HEK293T (cell line): ENCODE measurements at regions not wholly inside any gene's neighbourhood (a gene's known extent, or its start where the extent isn't known, plus 50 kb on each side); places are given as distances from the start of the nearest gene placed in this dataset.

Source experiments
- ARNT ChIP-seq: fragments of 450-650 bp; IDR thresholded peaks from 2 replicates; pipeline ENCODE4 v1.6.1; 2017; ENCODE audit warnings: mild to moderate bottlenecking
- BHLHE40 ChIP-seq: fragments of 450-650 bp; IDR thresholded peaks from 2 replicates; pipeline ENCODE4 v1.6.1; 2016; ENCODE audit warnings: mild to moderate bottlenecking, moderate library complexity, borderline replicate concordance
- ELF4 ChIP-seq: fragments of 450-650 bp; IDR thresholded peaks from 2 replicates; pipeline ENCODE4 v1.6.1; 2017; ENCODE audit warnings: antibody characterized with exemption
- FOXA1 ChIP-seq: fragments of 450-650 bp; IDR thresholded peaks from 2 replicates; pipeline ENCODE4 v1.6.1; 2016; ENCODE audit warnings: mild to moderate bottlenecking
- FOXK2 ChIP-seq: fragments of 450-650 bp; IDR thresholded peaks from 2 replicates; pipeline ENCODE4 v1.6.1; 2016; ENCODE audit warnings: mild to moderate bottlenecking
- FOXM1 ChIP-seq: fragments of 450-650 bp; IDR thresholded peaks from 2 replicates; pipeline ENCODE4 v1.6.1; 2017; ENCODE audit warnings: mild to moderate bottlenecking, borderline replicate concordance
- LEF1 ChIP-seq: fragments of 450-650 bp; IDR thresholded peaks from 2 replicates; pipeline ENCODE4 v1.6.1; 2017; ENCODE audit warnings: mild to moderate bottlenecking, borderline replicate concordance
- SP1 ChIP-seq: fragments of 450-650 bp; IDR thresholded peaks from 2 replicates; pipeline ENCODE4 v1.6.1; 2017
- TARDBP ChIP-seq: fragments of 450-650 bp; IDR thresholded peaks from 2 replicates; pipeline ENCODE4 v1.6.1; 2016

- TF ChIP-seq SP1 = no peak
- TF ChIP-seq BHLHE40 = no peak
- no peak for TF ChIP-seq FOXK2
- no peak for TF ChIP-seq ELF4
- TF ChIP-seq ARNT = no peak
- no peak for TF ChIP-seq FOXA1
- no peak for TF ChIP-seq LEF1
- no peak for TF ChIP-seq TARDBP
- no peak for TF ChIP-seq FOXM1
Measured at GRCh38 chr9:117551171-117551570, 136.3 kb upstream of the ASTN2 start.
